Karpas-422 (cell line): ENCODE measurements at regions not wholly inside any gene's neighbourhood (a gene's known extent, or its start where the extent isn't known, plus 50 kb on each side); places are given as distances from the start of the nearest gene placed in this dataset.

Experiments used
- DNase-seq: peaks from one replicate; pipeline ENCODE4 v3.0.0-alpha.2; 2015
- H2AFZ ChIP-seq: fragments of 200-600 bp; sonication (generic); 2 replicates; pipeline ENCODE4 v1.6.1; 2014; ENCODE audit warnings: antibody characterized with exemption, low read length, mixed read lengths
- H3K27ac ChIP-seq: fragments of 200-600 bp; sonication (generic); 2 replicates; pipeline ENCODE4 v1.5.1; 2014; ENCODE audit warnings: mild to moderate bottlenecking, low read length, moderate library complexity
- H3K27me3 ChIP-seq: fragments of 200-600 bp; sonication (generic); 2 replicates; pipeline ENCODE4 v1.6.1; 2014; ENCODE audit warnings: low read length, mixed read lengths
- H3K36me3 ChIP-seq: fragments of 200-600 bp; sonication (generic); 2 replicates; pipeline ENCODE4 v1.6.1; 2014; ENCODE audit warnings: low read length, mixed read lengths; ENCODE audit not compliant: insufficient read depth
- H3K4me1 ChIP-seq: fragments of 200-600 bp; sonication (generic); 2 replicates; pipeline ENCODE4 v1.6.1; 2014; ENCODE audit warnings: mild to moderate bottlenecking, low read length, mixed read lengths
- H3K4me2 ChIP-seq: fragments of 200-600 bp; sonication (generic); 2 replicates; pipeline ENCODE4 v1.6.1; 2014; ENCODE audit warnings: low read length, low read depth, mild to moderate bottlenecking; ENCODE audit not compliant: poor library complexity, severe bottlenecking
- H3K4me3 ChIP-seq: fragments of 200-600 bp; sonication (generic); 2 replicates; pipeline ENCODE4 v1.5.1; 2014; ENCODE audit warnings: mild to moderate bottlenecking, antibody characterized with exemption, low read length, mixed read lengths
- H3K79me2 ChIP-seq: fragments of 200-600 bp; sonication (generic); 2 replicates; pipeline ENCODE4 v1.6.1; 2014; ENCODE audit warnings: mild to moderate bottlenecking, low read length, mixed read lengths
- H3K9ac ChIP-seq: fragments of 200-600 bp; sonication (generic); 2 replicates; pipeline ENCODE4 v1.6.0; 2014; ENCODE audit warnings: low read length
- H3K9me2 ChIP-seq: fragments of 200-600 bp; sonication (generic), shearing (Covaris generic); replicated peaks from 2 replicates; pipeline ENCODE4 v1.6.0; 2014; ENCODE audit warnings: mild to moderate bottlenecking, low read length, moderate library complexity; ENCODE audit not compliant: insufficient read depth
- H3K9me3 ChIP-seq: fragments of 300-700, 200-600 bp; sonication (generic); 2 replicates; pipeline ENCODE4 v1.6.1; 2014; ENCODE audit warnings: low read length, mixed read lengths
- H4K20me1 ChIP-seq: fragments of 200-600 bp; sonication (generic); 2 replicates; pipeline ENCODE4 v1.6.1; 2014; ENCODE audit warnings: mild to moderate bottlenecking, antibody characterized with exemption, low read length, low read depth; ENCODE audit not compliant: insufficient read depth

- Histone ChIP-seq H3K4me2 (no peak overlapping the region), H3K4me3 (no peak overlapping the region), H3K79me2 (no peaks in the 10 kb centered on the region), H3K4me1 (no peaks in the 10 kb centered on the region; the same call in 1 of the 2 replicates), H4K20me1 (no peaks in the 10 kb centered on the region), H2AFZ (no peak overlapping the region), H3K9me3 (no peaks in the 10 kb centered on the region), H3K36me3 (no peaks in the 10 kb centered on the region), H3K27ac (no peak overlapping the region), H3K9ac (no peak overlapping the region), H3K27me3 (no peaks in the 10 kb centered on the region), H3K9me2 (no peaks in the 10 kb centered on the region)
- DNase-seq, result no peak
Observed at GRCh38 chr2:176628438-176628837, 359.2 kb downstream of the MTX2 start.

- Histone ChIP-seq H3K9ac (no peak overlapping the region), H3K4me2 (no peak overlapping the region), H3K9me2 (no peaks in the 10 kb centered on the region), H2AFZ (no peak overlapping the region), H3K36me3 (no peaks in the 10 kb centered on the region), H3K4me1 (peaks cover 8% of the 10 kb centered on the region), H3K27ac (no peak overlapping the region), H3K27me3 (no peaks in the 10 kb centered on the region), H3K9me3 (no peaks in the 10 kb centered on the region), H3K4me3 (no peak overlapping the region), H4K20me1 (no peaks in the 10 kb centered on the region), H3K79me2 (no peaks in the 10 kb centered on the region)
- no peak for DNase-seq
Observed at GRCh38 chr2:176633754-176634153, 364.5 kb downstream of the MTX2 start.

GRCh38 chr2:176636401-176636800 is 367.2 kb downstream of the MTX2 start:
- Histone ChIP-seq H3K27me3 (no peaks in the 10 kb centered on the region), H3K79me2 (no peaks in the 10 kb centered on the region), H3K9me2 (no peaks in the 10 kb centered on the region), H3K4me1 (peaks cover 34% of the 10 kb centered on the region), H2AFZ (no peak overlapping the region), H3K9ac (no peak overlapping the region), H3K4me3 (no peak overlapping the region), H3K27ac (no peak overlapping the region), H4K20me1 (no peaks in the 10 kb centered on the region), H3K9me3 (no peaks in the 10 kb centered on the region), H3K4me2 (no peak overlapping the region), H3K36me3 (no peaks in the 10 kb centered on the region)
- no peak for DNase-seq

GRCh38 chr2:176637142-176637485 is 367.9 kb downstream of the MTX2 start:
- H3K4me3 ChIP-seq, result no peak overlapping the region
- DNase-seq, result no peak
- no peak overlapping the region for H3K9ac ChIP-seq
- H3K79me2 ChIP-seq, result no peaks in the 10 kb centered on the region
- H3K36me3 ChIP-seq, result no peaks in the 10 kb centered on the region
- H2AFZ ChIP-seq, result no peak overlapping the region
- no peaks in the 10 kb centered on the region for H3K27me3 ChIP-seq
- no peak overlapping the region for H3K4me2 ChIP-seq
- H3K27ac ChIP-seq, result no peak overlapping the region
- H3K4me1 ChIP-seq, result peaks cover 41% of the 10 kb centered on the region
- no peaks in the 10 kb centered on the region for H4K20me1 ChIP-seq
- H3K9me3 ChIP-seq, result no peaks in the 10 kb centered on the region
- H3K9me2 ChIP-seq, result no peaks in the 10 kb centered on the region

DNA sequence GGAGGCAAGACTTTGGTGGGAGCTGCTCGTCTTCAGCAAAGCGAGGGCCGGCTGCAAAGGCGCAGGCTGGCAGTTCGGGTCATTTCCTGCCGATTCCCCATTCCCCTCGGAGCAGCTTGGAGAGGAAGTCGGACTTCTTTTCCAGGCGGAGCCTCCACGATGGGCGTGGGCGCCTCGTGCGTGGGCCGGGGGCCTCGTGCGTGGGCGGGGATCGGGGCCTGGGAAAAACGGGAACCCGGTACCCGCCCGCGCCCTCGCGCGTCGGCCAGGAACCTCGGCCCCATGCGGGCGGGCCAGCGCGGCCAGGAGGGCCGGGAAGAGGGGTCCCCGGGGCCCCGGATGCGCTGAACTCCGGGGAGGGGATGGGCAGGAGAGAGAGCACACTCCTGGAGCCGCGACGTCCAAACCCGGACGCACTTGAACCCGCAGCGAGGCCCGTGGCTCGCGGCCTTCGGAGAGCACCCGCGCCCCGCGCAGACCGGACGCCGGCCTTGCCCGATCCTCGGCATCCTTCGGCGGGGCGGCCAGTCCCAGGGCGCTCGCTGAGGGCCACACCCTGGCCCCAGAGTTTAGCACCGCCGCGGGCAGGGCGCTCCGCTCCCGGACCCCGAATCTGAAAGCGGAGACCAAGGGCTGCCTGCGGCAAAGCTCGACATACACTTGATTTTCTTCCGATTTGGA is 368.4 kb downstream of the MTX2 start:
- no peak overlapping the region for H3K9ac ChIP-seq
- H3K9me2 ChIP-seq, result no peaks in the 10 kb centered on the region
- no peak overlapping the region for H3K27ac ChIP-seq
- H3K9me3 ChIP-seq, result no peaks in the 10 kb centered on the region
- H3K4me1 ChIP-seq, result peaks cover 46% of the 10 kb centered on the region
- DNase-seq, result no peak
- 0 out of 2 replicates have a peak overlapping the region, but pooled peaks have one; percentile 35 for H3K4me3 ChIP-seq
- no peaks in the 10 kb centered on the region for H3K79me2 ChIP-seq
- peak overlapping the region; percentile 57 for H3K4me2 ChIP-seq
- no peak overlapping the region for H2AFZ ChIP-seq
- H3K36me3 ChIP-seq, result no peaks in the 10 kb centered on the region
- H4K20me1 ChIP-seq, result no peaks in the 10 kb centered on the region
- no peaks in the 10 kb centered on the region for H3K27me3 ChIP-seq

GRCh38 chr2:176638167-176639015 is 369.1 kb downstream of the MTX2 start:
- peak; percentile 81 for DNase-seq

GRCh38 chr2:176639016-176639343 is 369.7 kb downstream of the MTX2 start:
- peak overlapping the region; percentile 6; the same call in 1 of the 2 replicates for H2AFZ ChIP-seq

More at GRCh38 chr2:176638167-176639015, 369.1 kb downstream of the MTX2 start:
- Histone ChIP-seq H3K4me1 (peaks cover 53% of the 10 kb centered on the region), H3K27me3 (no peaks in the 10 kb centered on the region), H3K9ac (peak overlapping the region; percentile 55), H3K4me3 (0 out of 2 replicates have a peak overlapping the region, but pooled peaks have one; percentile 35), H3K79me2 (no peaks in the 10 kb centered on the region), H4K20me1 (no peaks in the 10 kb centered on the region), H3K4me2 (peak overlapping the region; percentile 57), H3K27ac (no peak overlapping the region), H3K9me2 (no peaks in the 10 kb centered on the region), H3K36me3 (no peaks in the 10 kb centered on the region), H2AFZ (0 out of 2 replicates have a peak overlapping the region, but pooled peaks have one; percentile 79), H3K9me3 (no peaks in the 10 kb centered on the region)

GRCh38 chr2:176639671-176640070 is 370.4 kb downstream of the MTX2 start:
- H3K27ac ChIP-seq, result peak overlapping the region; percentile 7; the same call in 1 of the 2 replicates
- no peaks in the 10 kb centered on the region for H3K9me3 ChIP-seq
- no peaks in the 10 kb centered on the region for H3K9me2 ChIP-seq
- peaks cover 57% of the 10 kb centered on the region for H3K4me1 ChIP-seq
- H3K4me3 ChIP-seq, result no peak overlapping the region
- no peak for DNase-seq
- no peaks in the 10 kb centered on the region for H3K79me2 ChIP-seq
- H3K4me2 ChIP-seq, result no peak overlapping the region
- H3K36me3 ChIP-seq, result no peaks in the 10 kb centered on the region
- H4K20me1 ChIP-seq, result no peaks in the 10 kb centered on the region
- no peaks in the 10 kb centered on the region for H3K27me3 ChIP-seq
- peak overlapping the region; percentile 6 for H2AFZ ChIP-seq
- no peak overlapping the region for H3K9ac ChIP-seq

More at GRCh38 chr2:176639016-176639343, 369.7 kb downstream of the MTX2 start:
- Histone ChIP-seq H3K4me1 (peaks cover 57% of the 10 kb centered on the region), H3K4me3 (no peak overlapping the region), H3K27ac (peak overlapping the region; percentile 7; the same call in 1 of the 2 replicates), H3K9me3 (no peaks in the 10 kb centered on the region), H3K4me2 (no peak overlapping the region), H3K9me2 (no peaks in the 10 kb centered on the region), H3K79me2 (no peaks in the 10 kb centered on the region), H4K20me1 (no peaks in the 10 kb centered on the region), H3K36me3 (no peaks in the 10 kb centered on the region), H3K9ac (no peak overlapping the region), H3K27me3 (no peaks in the 10 kb centered on the region)
- DNase-seq, result no peak
